ENCODE measurements at regions not wholly inside any gene's neighbourhood (a gene's known extent, or its start where the extent isn't known, plus 50 kb on each side); places are given as distances from the start of the nearest gene placed in this dataset.

GRCh38 chr18:70683263-70683662, 394.4 kb downstream of the SOCS6 start:
- no peak for DNase-seq (ENCODE audit: low read depth)

GRCh38 chr18:70674896-70675295, 386.1 kb downstream of the SOCS6 start:
- DNase-seq (ENCODE audit: low read depth) = no peak

GRCh38 chr18:70673831-70674230, 385.0 kb downstream of the SOCS6 start:
- no peak for DNase-seq (ENCODE audit: low read depth)

GRCh38 chr18:70672581-70672980, 383.7 kb downstream of the SOCS6 start:
- DNase-seq (ENCODE audit: low read depth) = no peak

- DNase-seq (ENCODE audit: low read depth) = no peak
Measured at GRCh38 chr18:70671889-70672565, 383.2 kb downstream of the SOCS6 start.

- DNase-seq (ENCODE audit: low read depth) = no peak
Measured at GRCh38 chr18:70666936-70667335, 378.1 kb downstream of the SOCS6 start.

GRCh38 chr18:70663141-70663540, 374.3 kb downstream of the SOCS6 start:
- no peak for DNase-seq (ENCODE audit: low read depth)

- DNase-seq (ENCODE audit: low read depth) = no peak
Measured at GRCh38 chr18:70662588-70662987, 373.7 kb downstream of the SOCS6 start.

GRCh38 chr18:70659036-70659925, 370.4 kb downstream of the SOCS6 start:
- no peak for DNase-seq (ENCODE audit: low read depth)

GRCh38 chr18:70653671-70654070, 364.8 kb downstream of the SOCS6 start:
- DNase-seq (ENCODE audit: low read depth) = no peak

GRCh38 chr18:70650878-70651277, 362.0 kb downstream of the SOCS6 start:
- DNase-seq (ENCODE audit: low read depth) = no peak

- DNase-seq (ENCODE audit: low read depth) = no peak
Measured at GRCh38 chr18:70649683-70650082, 360.8 kb downstream of the SOCS6 start.

- DNase-seq (ENCODE audit: low read depth) = no peak
Measured at GRCh38 chr18:70645971-70646370, 357.1 kb downstream of the SOCS6 start.

- no peak for DNase-seq (ENCODE audit: low read depth)
Measured at GRCh38 chr18:70643812-70644211, 355.0 kb downstream of the SOCS6 start.

GRCh38 chr18:70641156-70641775, 352.4 kb downstream of the SOCS6 start:
- no peak for DNase-seq (ENCODE audit: low read depth)

GRCh38 chr18:70640336-70640887, 351.6 kb downstream of the SOCS6 start:
- DNase-seq (ENCODE audit: low read depth) = no peak

- no peak for DNase-seq (ENCODE audit: low read depth)
Measured at GRCh38 chr18:70636991-70637390, 348.1 kb downstream of the SOCS6 start.

- no peak for DNase-seq (ENCODE audit: low read depth)
Measured at GRCh38 chr18:70634576-70635147, 345.8 kb downstream of the SOCS6 start.

- DNase-seq (ENCODE audit: low read depth) = no peak
Measured at GRCh38 chr18:70627182-70627802, 338.4 kb downstream of the SOCS6 start.

GRCh38 chr18:70622622-70623419, 334.0 kb downstream of the SOCS6 start:
- no peak for DNase-seq (ENCODE audit: low read depth)

All from myocyte (in vitro differentiated cells).